A673 (cell line): ENCODE measurements at regions not wholly inside any gene's neighbourhood (a gene's known extent, or its start where the extent isn't known, plus 50 kb on each side); places are given as distances from the start of the nearest gene placed in this dataset.

Source experiments
- EZH2 ChIP-seq: fragments of 200-600 bp; sonication (generic); IDR thresholded peaks from 2 replicates; pipeline ENCODE4 v1.6.1; 2017; ENCODE audit warnings: borderline replicate concordance, low read depth, mild to moderate bottlenecking, mixed read lengths, antibody characterized with exemption, low read length; ENCODE audit not compliant: poor library complexity, severe bottlenecking
- TF ChIP-seq, protein P1 (sequence below): fragments of 300-800, 200-600 bp; sonication (generic); conservative IDR thresholded peaks from 2 replicates; pipeline ENCODE4 v1.5.1; 2017; ENCODE audit warnings: low read depth, mild to moderate bottlenecking, antibody characterized with exemption, low read length, moderate library complexity, mixed read lengths

DNA sequence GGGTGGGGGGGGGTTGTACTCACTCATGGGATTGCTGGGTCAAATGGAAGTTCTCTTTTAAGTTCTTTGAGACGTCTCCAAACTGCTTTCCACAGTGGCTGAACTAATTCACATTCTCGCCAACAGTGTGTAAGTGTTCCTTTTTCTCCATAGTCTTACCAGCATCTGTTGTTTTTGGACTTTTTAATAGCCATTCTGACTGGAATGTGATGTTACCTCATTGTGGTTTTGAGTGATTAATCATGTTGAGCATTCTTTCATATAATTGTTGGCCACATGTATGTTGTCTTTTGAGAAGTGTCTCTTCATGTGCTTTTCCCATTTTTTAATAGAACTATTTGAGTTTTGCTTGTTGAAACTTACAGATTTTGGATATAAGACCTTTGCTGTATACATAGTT lies 94.9 kb upstream of the PLPPR1 start:
- TF ChIP-seq, protein P1, sequence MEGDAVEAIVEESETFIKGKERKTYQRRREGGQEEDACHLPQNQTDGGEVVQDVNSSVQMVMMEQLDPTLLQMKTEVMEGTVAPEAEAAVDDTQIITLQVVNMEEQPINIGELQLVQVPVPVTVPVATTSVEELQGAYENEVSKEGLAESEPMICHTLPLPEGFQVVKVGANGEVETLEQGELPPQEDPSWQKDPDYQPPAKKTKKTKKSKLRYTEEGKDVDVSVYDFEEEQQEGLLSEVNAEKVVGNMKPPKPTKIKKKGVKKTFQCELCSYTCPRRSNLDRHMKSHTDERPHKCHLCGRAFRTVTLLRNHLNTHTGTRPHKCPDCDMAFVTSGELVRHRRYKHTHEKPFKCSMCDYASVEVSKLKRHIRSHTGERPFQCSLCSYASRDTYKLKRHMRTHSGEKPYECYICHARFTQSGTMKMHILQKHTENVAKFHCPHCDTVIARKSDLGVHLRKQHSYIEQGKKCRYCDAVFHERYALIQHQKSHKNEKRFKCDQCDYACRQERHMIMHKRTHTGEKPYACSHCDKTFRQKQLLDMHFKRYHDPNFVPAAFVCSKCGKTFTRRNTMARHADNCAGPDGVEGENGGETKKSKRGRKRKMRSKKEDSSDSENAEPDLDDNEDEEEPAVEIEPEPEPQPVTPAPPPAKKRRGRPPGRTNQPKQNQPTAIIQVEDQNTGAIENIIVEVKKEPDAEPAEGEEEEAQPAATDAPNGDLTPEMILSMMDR = no peak
- TF ChIP-seq EZH2 = no peak
